ENCODE measurements at regions not wholly inside any gene's neighbourhood (a gene's known extent, or its start where the extent isn't known, plus 50 kb on each side); places are given as distances from the start of the nearest gene placed in this dataset.
"Not testable (repeated sequence)": the region's sequence is repeated elsewhere in the genome, so short reads cannot be mapped to it uniquely, and the experiment has no call there.

DNA sequence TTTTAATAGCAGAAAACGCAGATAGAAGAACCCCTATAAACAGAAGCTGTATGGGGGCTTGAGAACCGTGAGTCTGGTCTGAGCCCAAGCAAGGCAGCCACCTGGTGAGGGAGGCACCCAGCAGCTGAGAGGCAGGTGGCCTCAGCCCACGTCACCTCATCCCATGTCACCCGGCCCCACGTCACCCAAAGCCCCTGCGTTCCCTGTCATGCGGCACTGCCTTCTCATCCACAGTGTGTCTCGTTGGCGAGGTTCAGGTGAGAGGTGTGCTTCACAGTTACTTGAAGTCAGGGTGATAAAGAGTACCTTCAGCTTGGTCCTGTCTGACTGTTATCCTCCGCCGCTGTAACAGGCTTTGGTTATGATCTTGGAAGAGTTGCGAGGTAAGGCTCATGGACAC lies 80.6 kb upstream of the IRX4 start:
- ATAC-seq: no peak

DNA sequence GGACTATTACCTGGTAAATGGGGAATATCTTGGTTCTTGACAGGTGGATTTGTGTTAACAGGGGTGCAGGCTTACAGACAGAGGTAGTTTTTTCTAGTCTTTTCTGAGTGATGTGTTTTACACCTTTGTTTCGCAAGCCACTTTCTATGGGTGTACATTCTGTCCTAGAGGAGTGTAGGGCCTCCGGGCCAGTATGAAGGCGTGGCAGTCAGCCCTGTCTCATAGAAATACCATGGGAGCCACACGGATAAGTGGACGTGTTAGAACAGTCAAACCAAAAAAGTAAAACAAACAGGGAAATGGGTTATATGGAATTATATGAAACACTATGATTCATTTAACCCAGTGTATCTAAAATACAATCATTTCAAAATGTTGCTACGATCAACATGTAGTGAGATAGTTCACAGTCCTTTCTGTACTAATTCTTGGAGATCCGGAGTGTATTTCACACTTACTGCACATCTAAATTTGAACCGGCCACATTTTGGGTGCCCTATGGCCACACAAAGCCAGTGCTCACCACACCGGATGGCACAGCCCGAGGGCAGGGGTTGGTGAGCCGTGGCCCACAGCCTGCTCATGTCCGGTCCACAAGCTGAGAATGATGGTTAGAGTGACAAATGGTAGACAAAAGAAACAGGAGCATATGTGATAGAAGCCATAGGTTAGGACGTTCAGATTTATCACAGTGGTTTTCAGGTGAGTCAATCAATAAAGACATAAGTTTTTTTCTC lies 80.1 kb upstream of the IRX4 start:
- ATAC-seq: peak; percentile 99

GRCh38 chr5:1961952-1962595 lies 79.3 kb upstream of the IRX4 start:
- ATAC-seq: no peak

- ATAC-seq: no peak
Observed at GRCh38 chr5:1961304-1961946, 78.7 kb upstream of the IRX4 start.

DNA sequence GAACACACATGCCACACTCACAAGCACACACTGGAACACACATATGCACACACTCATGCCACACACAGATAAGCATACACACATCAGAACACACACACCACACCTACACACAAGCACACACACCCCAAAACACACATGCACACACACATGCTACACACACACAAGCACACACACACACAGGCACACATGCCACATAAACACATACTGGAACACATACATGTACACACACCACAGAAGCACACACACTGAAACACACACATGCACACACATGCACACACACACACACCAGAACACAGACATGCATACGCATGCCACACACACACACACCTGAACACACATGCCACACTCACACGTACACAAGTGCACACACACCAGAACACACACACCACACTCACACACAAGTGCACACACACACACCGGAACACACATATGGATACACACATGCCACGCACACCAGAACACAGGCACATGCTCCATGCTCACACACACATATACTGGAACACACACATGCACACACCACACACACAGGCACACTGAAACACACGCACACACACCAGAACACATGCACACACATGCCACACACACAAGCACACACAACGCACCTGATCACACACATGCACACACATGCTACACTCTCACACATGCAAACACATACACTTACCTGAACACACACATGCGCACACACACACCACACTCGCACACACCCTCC lies 78.0 kb upstream of the IRX4 start:
- no peak for ATAC-seq

DNA sequence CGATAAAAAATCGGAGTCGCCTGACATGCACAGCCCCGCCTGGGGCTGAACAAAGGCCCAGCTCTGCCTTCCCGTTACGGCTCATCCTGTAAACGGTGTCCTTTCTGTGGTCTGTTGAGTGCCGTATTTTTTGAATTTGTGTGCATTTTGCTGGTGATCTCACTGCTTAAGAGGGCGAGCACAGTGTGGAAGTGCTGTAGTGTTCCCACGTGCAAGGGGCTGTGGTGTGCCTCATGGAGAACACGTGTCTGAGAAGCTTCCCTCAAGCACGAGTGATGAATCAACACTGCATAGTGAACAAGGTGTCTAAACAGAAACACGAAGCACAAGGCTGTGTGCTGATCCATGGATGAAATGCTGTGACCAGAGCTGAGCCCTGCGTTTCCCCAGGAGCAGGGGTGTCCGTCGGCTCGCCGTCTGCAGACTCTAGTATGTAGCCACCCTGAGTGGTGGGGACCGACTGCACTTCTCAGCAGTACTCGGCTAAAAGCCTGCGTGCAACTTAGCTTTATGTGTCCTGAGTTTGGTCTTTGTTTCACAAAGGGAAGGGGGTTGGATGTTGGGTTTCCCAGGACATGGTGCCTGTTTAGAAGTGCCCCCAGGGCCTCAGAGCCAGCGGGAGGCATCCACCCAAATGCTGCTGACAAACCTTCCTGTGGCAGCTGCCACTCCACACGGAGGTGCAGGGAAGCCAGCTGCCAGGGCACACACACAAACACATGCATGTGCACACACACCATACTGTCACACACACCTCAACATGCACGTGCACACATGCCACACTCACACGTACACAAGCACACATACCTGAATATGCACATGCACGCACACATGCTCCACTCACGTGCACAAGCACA lies 77.2 kb upstream of the IRX4 start:
- ATAC-seq: no peak

DNA sequence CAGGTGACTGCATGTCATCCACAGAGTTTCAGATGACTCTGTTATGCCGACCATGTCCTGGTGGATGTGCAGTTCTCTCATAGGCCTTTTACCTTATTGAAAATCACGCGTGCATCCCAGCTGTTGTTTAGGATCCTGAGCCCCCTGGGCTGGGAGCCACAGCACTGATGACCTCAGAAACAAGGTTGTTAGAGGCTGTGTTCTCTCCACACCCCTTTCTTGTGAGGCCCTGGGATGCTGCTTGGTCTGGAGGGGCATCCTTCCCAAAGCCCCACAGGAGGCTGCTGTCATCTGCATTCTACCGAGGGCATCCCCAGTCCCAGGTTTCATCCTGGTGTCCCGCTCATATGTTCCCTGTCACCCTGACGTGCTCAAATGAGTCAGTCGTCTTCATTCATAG lies 76.5 kb upstream of the IRX4 start:
- no peak for ATAC-seq

- ATAC-seq: no peak
Observed at GRCh38 chr5:1958211-1959010, 75.7 kb upstream of the IRX4 start.

GRCh38 chr5:1955586-1955985 lies 72.9 kb upstream of the IRX4 start:
- no peak for ATAC-seq

- not testable (repeated sequence) for ATAC-seq
Observed at GRCh38 chr5:1953710-1954109, 71.0 kb upstream of the IRX4 start.

DNA sequence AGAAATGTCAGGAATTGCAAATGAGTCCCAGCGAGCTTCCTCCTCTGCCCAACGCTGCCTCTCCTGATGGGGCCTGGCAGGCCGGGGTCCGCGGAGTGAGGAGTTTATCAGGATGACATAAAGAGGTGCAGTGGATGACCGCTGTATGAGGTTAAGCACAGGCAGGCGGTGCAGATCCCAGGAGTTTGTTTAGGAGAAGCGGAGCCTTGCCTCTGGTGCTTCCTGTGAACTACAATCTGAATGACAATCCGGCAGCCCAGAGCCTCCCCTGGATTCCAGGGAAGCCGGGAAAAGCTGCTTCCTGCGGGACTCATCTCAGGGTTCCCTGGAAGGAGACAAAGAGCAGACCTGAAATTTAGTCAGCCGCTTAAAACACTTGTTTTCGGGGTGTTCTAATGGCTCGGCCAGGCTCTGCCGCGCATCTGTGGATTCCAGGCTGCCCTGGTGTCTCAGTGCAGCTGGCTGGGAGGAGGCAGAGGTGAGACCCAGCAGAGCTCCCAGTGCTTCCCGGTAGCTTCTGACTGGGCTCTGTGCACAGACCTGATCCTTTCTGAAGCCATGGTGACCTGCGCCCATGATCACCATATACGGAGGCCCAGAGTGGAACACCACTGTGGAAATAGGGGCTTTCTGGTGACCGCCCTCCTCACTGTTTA lies 69.8 kb upstream of the IRX4 start:
- ATAC-seq: no peak

DNA sequence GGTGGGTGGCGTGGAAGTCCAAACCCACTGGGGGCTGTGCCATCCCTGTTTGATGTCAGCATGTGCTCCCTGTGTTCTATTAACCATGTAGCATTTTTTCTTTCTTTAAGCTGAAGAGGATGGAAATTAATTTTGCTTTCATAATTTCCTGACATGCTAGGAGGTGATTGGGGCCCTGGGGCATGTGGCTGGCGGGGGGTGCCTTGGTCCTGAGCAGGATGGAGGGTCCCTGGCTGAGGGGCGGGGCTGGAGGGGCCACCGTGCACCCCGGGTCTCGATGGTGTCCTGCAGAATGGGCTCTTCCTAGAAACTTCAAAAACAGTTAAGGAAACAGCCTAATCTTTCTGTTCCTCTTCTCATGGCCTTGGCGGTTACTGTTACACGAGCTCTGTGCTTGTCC lies 69.3 kb upstream of the IRX4 start:
- no peak for ATAC-seq

GRCh38 chr5:1951165-1951816 lies 68.6 kb upstream of the IRX4 start:
- no peak for ATAC-seq

DNA sequence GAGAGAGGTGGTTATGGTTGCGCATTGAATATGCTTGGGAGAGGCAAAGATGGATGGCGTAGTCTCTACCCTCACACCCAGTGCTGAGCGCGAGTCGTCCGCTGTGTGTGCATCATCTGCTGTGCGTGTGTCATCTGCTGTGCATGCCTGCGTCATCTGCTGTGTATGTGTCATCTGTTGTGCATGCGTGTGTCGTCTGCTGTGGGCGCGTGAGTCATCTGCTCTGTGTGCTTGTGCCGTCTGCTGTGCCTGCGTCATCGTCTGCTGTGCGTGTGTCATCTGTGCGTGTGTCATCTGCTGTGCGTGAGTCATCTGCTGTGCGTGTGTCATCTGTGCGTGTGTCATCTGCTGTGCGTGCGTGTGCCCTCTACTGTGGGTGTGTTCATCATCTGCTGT lies 68.0 kb upstream of the IRX4 start:
- peak; percentile 70 for ATAC-seq

GRCh38 chr5:1950096-1950707 lies 67.5 kb upstream of the IRX4 start:
- no peak for ATAC-seq

DNA sequence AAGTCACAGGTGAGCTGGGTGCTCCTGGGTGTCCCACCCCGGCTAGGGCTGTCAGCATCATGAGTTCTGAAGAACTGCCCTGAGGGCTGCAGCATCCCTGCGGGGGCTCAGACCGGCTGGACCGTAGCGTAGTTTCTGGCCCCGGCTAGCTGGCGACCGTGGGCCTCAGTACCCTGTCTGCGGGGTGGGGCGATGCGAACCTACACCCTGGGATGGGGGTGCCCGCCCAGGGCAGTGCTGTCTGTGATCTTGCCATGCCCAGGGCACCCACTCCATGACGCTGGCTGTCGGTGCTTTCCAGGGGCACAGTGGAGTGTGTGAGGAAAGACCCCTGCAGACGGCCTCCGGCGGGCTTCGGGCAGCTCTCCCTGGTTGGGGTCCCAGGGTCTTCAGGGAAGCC lies 66.5 kb upstream of the IRX4 start:
- peak; percentile 7 for ATAC-seq

DNA sequence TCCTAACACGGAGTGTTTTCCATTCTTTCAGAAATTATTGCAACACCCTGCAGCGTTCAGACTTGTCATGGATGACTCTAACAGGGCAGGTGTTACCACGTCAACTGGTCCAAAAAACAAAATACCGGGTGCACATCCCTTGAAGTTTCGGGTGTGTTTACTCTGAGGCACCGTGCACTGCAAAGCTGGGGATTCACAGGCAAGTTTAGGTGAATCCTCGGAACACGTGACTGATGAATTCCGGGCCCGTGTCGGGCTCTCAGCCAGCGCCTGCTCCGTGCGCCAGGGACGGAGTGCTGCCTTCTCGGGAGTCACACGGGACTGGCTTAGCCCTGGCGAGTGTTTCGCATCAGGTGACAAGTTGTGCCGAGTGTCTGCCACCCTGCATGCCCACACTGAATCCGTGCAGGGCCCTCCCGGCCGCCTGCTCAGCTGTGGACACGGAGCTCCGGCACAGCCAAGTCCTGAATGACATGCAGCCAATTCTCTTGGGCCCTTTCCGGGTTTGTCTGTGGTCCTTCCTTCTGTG lies 66.0 kb upstream of the IRX4 start:
- peak; percentile 95 for ATAC-seq

- no peak for ATAC-seq
Observed at GRCh38 chr5:1948111-1948510, 65.4 kb upstream of the IRX4 start.

DNA sequence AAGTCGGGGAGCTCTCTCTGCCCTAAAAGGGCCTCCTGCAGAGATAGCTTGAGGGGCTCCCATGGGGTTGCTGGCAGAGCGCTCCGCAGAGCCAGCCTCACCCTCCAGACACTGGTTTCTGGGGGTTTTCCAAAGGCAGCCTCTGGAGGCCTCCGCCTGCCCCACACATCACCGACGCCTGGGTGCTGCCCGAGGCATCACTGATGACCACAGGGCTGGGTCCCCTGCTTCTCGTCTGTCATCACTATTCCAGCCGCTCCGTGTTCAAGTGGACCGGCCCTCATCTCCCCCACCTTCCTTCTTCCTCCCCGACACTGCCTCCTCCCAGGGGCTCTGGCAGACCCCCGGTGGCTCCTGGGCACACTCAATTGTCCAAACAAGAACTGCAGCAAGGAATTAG lies 64.1 kb upstream of the IRX4 start:
- ATAC-seq: no peak
